HG03045 (cell line): ENCODE measurements at regions not wholly inside any gene's neighbourhood (a gene's known extent, or its start where the extent isn't known, plus 50 kb on each side); places are given as distances from the start of the nearest gene placed in this dataset.
A peak's percentile ranks its signal among the peaks of the same experiment; 100 is the strongest.

Source experiments
- ATAC-seq: cut with Tn5 transposase; IDR thresholded peaks from one replicate; pipeline ENCODE4 v1.9.1; 2021; ENCODE audit warnings: mild to moderate bottlenecking, moderate library complexity; ENCODE audit not compliant: unreplicated experiment

- ATAC-seq: no peak
These were observed 167.5 kb upstream of the DPYD start for GRCh38 chr1:98088381-98088780.

GRCh38 chr1:98086796-98087441 is 166.1 kb upstream of the DPYD start:
- no peak for ATAC-seq

GRCh38 chr1:98086156-98086555 is 165.3 kb upstream of the DPYD start:
- ATAC-seq: no peak

GRCh38 chr1:98084188-98084587 is 163.4 kb upstream of the DPYD start:
- ATAC-seq: no peak

GRCh38 chr1:98081944-98082343 is 161.1 kb upstream of the DPYD start:
- ATAC-seq: no peak

- no peak for ATAC-seq
These were observed 157.8 kb upstream of the DPYD start for GRCh38 chr1:98078596-98078995.

- ATAC-seq: no peak
These were observed 156.9 kb upstream of the DPYD start for GRCh38 chr1:98077691-98078090.

GRCh38 chr1:98075626-98076025 is 154.8 kb upstream of the DPYD start:
- ATAC-seq: no peak

- no peak for ATAC-seq
These were observed 153.0 kb upstream of the DPYD start for GRCh38 chr1:98073823-98074222.

- no peak for ATAC-seq
These were observed 152.3 kb upstream of the DPYD start for GRCh38 chr1:98073106-98073505.

GRCh38 chr1:98072047-98072446 is 151.2 kb upstream of the DPYD start:
- ATAC-seq: no peak

GRCh38 chr1:98068016-98068415 is 147.2 kb upstream of the DPYD start:
- no peak for ATAC-seq

- ATAC-seq: no peak
These were observed 146.1 kb upstream of the DPYD start for GRCh38 chr1:98066911-98067310.

GRCh38 chr1:98059620-98060019 is 138.8 kb upstream of the DPYD start:
- no peak for ATAC-seq

GRCh38 chr1:98058676-98059075 is 137.8 kb upstream of the DPYD start:
- ATAC-seq: no peak

GRCh38 chr1:98057236-98057910 is 136.5 kb upstream of the DPYD start:
- ATAC-seq: no peak

- ATAC-seq: no peak
These were observed 135.9 kb upstream of the DPYD start for GRCh38 chr1:98056781-98057180.

- ATAC-seq: no peak
These were observed 134.6 kb upstream of the DPYD start for GRCh38 chr1:98055457-98055856.

- no peak for ATAC-seq
These were observed 134.0 kb upstream of the DPYD start for GRCh38 chr1:98054786-98055185.

GRCh38 chr1:98054367-98054701 is 133.5 kb upstream of the DPYD start:
- no peak for ATAC-seq

- peak; percentile 95 for ATAC-seq
These were observed 132.9 kb upstream of the DPYD start for GRCh38 chr1:98053471-98054366.
